ENCODE measurements at regions not wholly inside any gene's neighbourhood (a gene's known extent, or its start where the extent isn't known, plus 50 kb on each side); places are given as distances from the start of the nearest gene placed in this dataset.

DNA sequence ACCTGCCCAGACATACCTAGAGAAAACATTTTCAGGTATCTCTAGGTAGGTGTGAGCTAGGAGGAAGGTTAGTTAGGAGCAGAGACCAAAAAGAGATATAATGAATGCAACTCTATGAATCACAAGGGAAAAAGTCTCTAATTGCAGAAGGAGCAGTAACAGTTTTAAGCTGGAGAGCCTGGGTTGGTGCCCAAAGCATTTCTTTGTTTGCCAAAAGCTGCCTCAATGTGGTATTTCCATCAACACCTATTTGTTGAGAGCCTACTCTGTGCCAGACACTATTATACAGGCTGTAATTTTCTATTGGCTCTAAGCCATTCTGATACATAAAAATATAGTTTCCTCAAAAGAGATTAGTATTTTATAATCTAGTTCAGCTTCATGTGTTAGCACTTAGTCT, 141.6 kb downstream of the UBE2E3 start:
- no peak for TF ChIP-seq RXRA (IDR thresholded peaks at IDR 0.05)
- TF ChIP-seq RAD21 (IDR thresholded peaks at IDR 0.05): no peak
- no peak for TF ChIP-seq JUND (IDR thresholded peaks at IDR 0.05)
- TF ChIP-seq, protein P1, sequence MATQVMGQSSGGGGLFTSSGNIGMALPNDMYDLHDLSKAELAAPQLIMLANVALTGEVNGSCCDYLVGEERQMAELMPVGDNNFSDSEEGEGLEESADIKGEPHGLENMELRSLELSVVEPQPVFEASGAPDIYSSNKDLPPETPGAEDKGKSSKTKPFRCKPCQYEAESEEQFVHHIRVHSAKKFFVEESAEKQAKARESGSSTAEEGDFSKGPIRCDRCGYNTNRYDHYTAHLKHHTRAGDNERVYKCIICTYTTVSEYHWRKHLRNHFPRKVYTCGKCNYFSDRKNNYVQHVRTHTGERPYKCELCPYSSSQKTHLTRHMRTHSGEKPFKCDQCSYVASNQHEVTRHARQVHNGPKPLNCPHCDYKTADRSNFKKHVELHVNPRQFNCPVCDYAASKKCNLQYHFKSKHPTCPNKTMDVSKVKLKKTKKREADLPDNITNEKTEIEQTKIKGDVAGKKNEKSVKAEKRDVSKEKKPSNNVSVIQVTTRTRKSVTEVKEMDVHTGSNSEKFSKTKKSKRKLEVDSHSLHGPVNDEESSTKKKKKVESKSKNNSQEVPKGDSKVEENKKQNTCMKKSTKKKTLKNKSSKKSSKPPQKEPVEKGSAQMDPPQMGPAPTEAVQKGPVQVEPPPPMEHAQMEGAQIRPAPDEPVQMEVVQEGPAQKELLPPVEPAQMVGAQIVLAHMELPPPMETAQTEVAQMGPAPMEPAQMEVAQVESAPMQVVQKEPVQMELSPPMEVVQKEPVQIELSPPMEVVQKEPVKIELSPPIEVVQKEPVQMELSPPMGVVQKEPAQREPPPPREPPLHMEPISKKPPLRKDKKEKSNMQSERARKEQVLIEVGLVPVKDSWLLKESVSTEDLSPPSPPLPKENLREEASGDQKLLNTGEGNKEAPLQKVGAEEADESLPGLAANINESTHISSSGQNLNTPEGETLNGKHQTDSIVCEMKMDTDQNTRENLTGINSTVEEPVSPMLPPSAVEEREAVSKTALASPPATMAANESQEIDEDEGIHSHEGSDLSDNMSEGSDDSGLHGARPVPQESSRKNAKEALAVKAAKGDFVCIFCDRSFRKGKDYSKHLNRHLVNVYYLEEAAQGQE (IDR thresholded peaks at IDR 0.05): no peak
- TF ChIP-seq, protein P2, sequence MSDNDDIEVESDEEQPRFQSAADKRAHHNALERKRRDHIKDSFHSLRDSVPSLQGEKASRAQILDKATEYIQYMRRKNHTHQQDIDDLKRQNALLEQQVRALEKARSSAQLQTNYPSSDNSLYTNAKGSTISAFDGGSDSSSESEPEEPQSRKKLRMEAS (IDR thresholded peaks at IDR 0.05): no peak
- TF ChIP-seq, protein P3, sequence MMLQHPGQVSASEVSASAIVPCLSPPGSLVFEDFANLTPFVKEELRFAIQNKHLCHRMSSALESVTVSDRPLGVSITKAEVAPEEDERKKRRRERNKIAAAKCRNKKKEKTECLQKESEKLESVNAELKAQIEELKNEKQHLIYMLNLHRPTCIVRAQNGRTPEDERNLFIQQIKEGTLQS (IDR thresholded peaks at IDR 0.05): no peak
- no peak for TF ChIP-seq FOXA2 (IDR thresholded peaks at IDR 0.05)
- TF ChIP-seq, protein P4, sequence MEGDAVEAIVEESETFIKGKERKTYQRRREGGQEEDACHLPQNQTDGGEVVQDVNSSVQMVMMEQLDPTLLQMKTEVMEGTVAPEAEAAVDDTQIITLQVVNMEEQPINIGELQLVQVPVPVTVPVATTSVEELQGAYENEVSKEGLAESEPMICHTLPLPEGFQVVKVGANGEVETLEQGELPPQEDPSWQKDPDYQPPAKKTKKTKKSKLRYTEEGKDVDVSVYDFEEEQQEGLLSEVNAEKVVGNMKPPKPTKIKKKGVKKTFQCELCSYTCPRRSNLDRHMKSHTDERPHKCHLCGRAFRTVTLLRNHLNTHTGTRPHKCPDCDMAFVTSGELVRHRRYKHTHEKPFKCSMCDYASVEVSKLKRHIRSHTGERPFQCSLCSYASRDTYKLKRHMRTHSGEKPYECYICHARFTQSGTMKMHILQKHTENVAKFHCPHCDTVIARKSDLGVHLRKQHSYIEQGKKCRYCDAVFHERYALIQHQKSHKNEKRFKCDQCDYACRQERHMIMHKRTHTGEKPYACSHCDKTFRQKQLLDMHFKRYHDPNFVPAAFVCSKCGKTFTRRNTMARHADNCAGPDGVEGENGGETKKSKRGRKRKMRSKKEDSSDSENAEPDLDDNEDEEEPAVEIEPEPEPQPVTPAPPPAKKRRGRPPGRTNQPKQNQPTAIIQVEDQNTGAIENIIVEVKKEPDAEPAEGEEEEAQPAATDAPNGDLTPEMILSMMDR (IDR thresholded peaks at IDR 0.05; ENCODE audit: low read depth, low read length, missing input control): no peak
- TF ChIP-seq, protein P5, sequence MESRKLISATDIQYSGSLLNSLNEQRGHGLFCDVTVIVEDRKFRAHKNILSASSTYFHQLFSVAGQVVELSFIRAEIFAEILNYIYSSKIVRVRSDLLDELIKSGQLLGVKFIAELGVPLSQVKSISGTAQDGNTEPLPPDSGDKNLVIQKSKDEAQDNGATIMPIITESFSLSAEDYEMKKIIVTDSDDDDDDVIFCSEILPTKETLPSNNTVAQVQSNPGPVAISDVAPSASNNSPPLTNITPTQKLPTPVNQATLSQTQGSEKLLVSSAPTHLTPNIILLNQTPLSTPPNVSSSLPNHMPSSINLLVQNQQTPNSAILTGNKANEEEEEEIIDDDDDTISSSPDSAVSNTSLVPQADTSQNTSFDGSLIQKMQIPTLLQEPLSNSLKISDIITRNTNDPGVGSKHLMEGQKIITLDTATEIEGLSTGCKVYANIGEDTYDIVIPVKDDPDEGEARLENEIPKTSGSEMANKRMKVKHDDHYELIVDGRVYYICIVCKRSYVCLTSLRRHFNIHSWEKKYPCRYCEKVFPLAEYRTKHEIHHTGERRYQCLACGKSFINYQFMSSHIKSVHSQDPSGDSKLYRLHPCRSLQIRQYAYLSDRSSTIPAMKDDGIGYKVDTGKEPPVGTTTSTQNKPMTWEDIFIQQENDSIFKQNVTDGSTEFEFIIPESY (IDR thresholded peaks at IDR 0.05): no peak
- no peak for TF ChIP-seq TAF1 (conservative IDR thresholded peaks at IDR 0.05)
- no peak for TF ChIP-seq YY1 (IDR thresholded peaks at IDR 0.05)
- TF ChIP-seq EGR1 (IDR thresholded peaks at IDR 0.05; ENCODE audit: low read depth in 2 of 2): no peak
- Histone ChIP-seq H3K9ac (ENCODE audit: low read depth in 1 of 2, low read length in 2 of 2) (no peak overlapping the region), H3K9me3 (ENCODE audit: control insufficient read depth in 4 of 4, low read length in 3 of 4) (no peaks in the 10 kb centered on the region), H3K27me3 (ENCODE audit: control insufficient read depth in 4 of 4, insufficient read depth in 4 of 4, low read length in 3 of 4) (no peaks in the 10 kb centered on the region), H3K27ac (ENCODE audit: low read depth in 1 of 2, low read length in 2 of 2) (no peak overlapping the region), H3K4me3 (ENCODE audit: low read depth in 1 of 3, low read length in 3 of 3) (no peak overlapping the region), H3K4me1 (ENCODE audit: control insufficient read depth in 4 of 4, insufficient read depth in 4 of 4, low read length in 3 of 4) (no peaks in the 10 kb centered on the region), H3K36me3 (ENCODE audit: control insufficient read depth in 4 of 4, insufficient read depth in 3 of 4, low read depth in 1 of 4, low read length in 3 of 4) (no peaks in the 10 kb centered on the region)
- no peak for DNase-seq (ENCODE audit: low spot score)

DNA sequence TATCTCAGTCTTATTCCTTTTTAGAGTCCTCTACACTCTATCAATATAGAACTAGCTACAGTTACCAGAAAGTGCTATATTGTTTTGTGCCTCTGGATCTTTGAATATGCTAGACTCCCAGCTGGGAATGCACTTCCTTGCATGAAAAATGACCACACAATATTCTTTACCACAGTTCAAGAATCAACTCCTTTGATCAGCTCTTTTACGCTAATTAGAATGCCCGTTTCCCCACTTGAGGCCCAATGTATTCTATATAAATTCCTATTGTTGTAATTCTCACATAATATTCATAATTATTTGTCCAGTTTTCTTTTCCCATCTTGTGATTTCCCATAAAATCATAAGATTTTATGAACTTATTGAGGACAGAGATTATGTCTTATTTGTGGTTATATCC, 142.2 kb downstream of the UBE2E3 start:
- Histone ChIP-seq H3K27ac (ENCODE audit: low read depth in 1 of 2, low read length in 2 of 2) (no peak overlapping the region), H3K27me3 (ENCODE audit: control insufficient read depth in 4 of 4, insufficient read depth in 4 of 4, low read length in 3 of 4) (no peaks in the 10 kb centered on the region), H3K36me3 (ENCODE audit: control insufficient read depth in 4 of 4, insufficient read depth in 3 of 4, low read depth in 1 of 4, low read length in 3 of 4) (no peaks in the 10 kb centered on the region), H3K9me3 (ENCODE audit: control insufficient read depth in 4 of 4, low read length in 3 of 4) (no peaks in the 10 kb centered on the region), H3K4me3 (ENCODE audit: low read depth in 1 of 3, low read length in 3 of 3) (no peak overlapping the region), H3K4me1 (ENCODE audit: control insufficient read depth in 4 of 4, insufficient read depth in 4 of 4, low read length in 3 of 4) (no peaks in the 10 kb centered on the region), H3K9ac (ENCODE audit: low read depth in 1 of 2, low read length in 2 of 2) (no peak overlapping the region)
- no peak for TF ChIP-seq GABPA (IDR thresholded peaks at IDR 0.05 in 1 of 2, conservative IDR thresholded peaks at IDR 0.05 in 1 of 2)
- no peak for DNase-seq (ENCODE audit: low spot score)
- 91% methylated on average over 2 of the region's 2 CpGs for WGBS
